ENCODE measurements at regions not wholly inside any gene's neighbourhood (a gene's known extent, or its start where the extent isn't known, plus 50 kb on each side); places are given as distances from the start of the nearest gene placed in this dataset.

DNA sequence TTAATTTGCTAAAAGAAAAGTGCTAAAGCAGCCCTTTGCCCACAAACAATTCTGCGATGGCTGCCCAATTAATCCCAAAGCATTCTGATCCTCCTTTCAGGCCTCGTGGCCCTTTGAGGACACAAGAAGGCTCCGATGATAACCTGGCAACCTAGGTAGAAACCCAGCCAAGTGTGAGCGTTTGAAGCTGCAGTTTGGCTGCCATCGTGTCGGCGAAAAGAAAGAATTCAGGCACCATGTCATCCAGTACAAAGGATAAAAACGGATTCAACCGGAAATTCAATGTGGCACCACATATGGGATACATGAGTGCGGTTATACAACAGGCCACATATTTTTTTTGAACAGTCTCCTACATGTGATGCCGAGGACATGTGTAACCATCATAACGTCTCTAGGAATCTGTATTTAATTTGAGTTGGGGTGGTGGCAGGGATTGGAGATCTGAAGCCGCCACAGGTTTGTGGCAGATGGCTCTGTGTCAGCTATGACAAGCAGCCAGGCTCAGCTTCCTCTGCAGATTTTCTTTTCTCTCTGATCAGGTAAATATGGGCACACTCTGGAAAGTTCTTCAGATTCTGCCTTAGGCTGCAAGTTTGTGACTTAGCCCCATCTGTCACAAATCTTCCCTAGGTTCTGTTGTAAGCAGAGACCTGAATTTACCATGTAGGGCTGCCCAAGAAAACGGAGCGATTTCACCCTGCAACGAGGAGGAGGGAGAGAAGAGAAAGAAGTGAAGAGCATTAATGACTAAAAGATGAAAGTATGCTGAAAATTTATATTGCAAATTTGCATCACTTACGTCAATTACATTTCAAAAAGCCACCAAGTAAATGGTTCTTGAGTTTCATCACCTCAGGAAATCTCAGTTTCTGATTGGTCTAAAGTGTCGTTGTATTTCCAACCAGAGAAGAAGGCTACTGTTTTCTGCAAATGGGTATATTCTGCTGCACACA is 573.2 kb downstream of the ZEB2 start:
- H3K27me3 ChIP-seq (ENCODE audit: control insufficient read depth, insufficient read depth, low read length): no peaks in the 10 kb centered on the region
- H3K4me3 ChIP-seq (ENCODE audit: low read depth, low read length): no peak overlapping the region
- no peaks in the 10 kb centered on the region for H3K9me3 ChIP-seq (ENCODE audit: control insufficient read depth, insufficient read depth, low read length)
- CTCF ChIA-PET: no interaction called here
- DNase-seq (ENCODE audit: low read depth, low spot score): no peak
- no peak overlapping the region for H3K27ac ChIP-seq (ENCODE audit: low read depth, low read length)
- TF ChIP-seq, protein P1, sequence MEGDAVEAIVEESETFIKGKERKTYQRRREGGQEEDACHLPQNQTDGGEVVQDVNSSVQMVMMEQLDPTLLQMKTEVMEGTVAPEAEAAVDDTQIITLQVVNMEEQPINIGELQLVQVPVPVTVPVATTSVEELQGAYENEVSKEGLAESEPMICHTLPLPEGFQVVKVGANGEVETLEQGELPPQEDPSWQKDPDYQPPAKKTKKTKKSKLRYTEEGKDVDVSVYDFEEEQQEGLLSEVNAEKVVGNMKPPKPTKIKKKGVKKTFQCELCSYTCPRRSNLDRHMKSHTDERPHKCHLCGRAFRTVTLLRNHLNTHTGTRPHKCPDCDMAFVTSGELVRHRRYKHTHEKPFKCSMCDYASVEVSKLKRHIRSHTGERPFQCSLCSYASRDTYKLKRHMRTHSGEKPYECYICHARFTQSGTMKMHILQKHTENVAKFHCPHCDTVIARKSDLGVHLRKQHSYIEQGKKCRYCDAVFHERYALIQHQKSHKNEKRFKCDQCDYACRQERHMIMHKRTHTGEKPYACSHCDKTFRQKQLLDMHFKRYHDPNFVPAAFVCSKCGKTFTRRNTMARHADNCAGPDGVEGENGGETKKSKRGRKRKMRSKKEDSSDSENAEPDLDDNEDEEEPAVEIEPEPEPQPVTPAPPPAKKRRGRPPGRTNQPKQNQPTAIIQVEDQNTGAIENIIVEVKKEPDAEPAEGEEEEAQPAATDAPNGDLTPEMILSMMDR (IDR thresholded peaks at IDR 0.05; ENCODE audit: low read depth, low read length): no peak
- POLR2A ChIA-PET: no interaction called here

DNA sequence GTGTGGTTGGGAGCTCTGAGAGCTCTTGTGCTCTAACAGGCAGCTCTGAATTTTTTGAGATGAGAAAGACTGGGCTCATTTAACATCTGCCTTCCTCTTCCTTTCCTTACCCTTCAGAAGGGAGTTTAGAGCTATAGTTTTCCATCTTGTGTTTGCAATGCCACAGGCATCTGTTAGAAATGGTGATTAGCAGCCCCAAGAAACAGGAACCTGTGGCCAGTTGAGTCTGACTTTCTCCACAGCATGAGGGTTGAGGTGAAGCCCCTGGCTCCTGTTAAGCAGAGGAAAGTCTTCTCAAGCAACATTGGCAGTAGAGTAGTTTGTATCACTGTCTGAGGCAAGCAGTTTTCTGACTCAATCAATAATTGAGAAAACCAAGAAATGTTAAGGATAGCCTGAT is 577.4 kb downstream of the ZEB2 start:
- TF ChIP-seq, protein P1 (IDR thresholded peaks at IDR 0.05; ENCODE audit: low read depth, low read length): no peak
- Histone ChIP-seq H3K27ac (ENCODE audit: low read depth, low read length) (no peak overlapping the region), H3K9me3 (ENCODE audit: control insufficient read depth, insufficient read depth, low read length) (no peaks in the 10 kb centered on the region), H3K27me3 (ENCODE audit: control insufficient read depth, insufficient read depth, low read length) (no peaks in the 10 kb centered on the region), H3K4me3 (ENCODE audit: low read depth, low read length) (no peak overlapping the region)
- DNase-seq (ENCODE audit: low read depth, low spot score): no peak
- CTCF ChIA-PET: no interaction called here
- POLR2A ChIA-PET: no interaction called here

DNA sequence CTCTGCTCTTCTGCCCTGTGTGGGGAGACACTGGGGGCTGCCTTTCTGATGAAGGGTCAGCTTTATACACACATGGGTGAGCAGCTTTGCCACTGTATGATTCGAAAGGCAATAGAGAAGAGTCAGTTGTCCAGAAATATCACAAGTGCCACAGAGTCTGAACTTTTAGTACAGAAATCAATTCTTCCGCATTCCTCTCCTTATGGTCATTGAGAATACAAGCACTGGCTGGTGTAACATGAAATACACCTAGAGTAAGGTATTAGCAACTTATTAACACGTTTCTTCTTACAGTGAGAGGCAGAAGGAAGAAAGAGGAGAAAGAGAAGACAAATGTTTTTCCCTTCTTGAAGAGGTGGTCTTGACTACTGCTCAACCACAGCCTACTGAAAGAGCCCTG is 579.2 kb downstream of the ZEB2 start:
- POLR2A ChIA-PET: no interaction called here
- no peak overlapping the region for H3K27ac ChIP-seq (ENCODE audit: low read depth, low read length)
- TF ChIP-seq, protein P1 (IDR thresholded peaks at IDR 0.05; ENCODE audit: low read depth, low read length): no peak
- no peak overlapping the region for H3K4me3 ChIP-seq (ENCODE audit: low read depth, low read length)
- DNase-seq (ENCODE audit: low read depth, low spot score): no peak
- H3K9me3 ChIP-seq (ENCODE audit: control insufficient read depth, insufficient read depth, low read length): no peaks in the 10 kb centered on the region
- CTCF ChIA-PET: no interaction called here
- no peaks in the 10 kb centered on the region for H3K27me3 ChIP-seq (ENCODE audit: control insufficient read depth, insufficient read depth, low read length)

DNA sequence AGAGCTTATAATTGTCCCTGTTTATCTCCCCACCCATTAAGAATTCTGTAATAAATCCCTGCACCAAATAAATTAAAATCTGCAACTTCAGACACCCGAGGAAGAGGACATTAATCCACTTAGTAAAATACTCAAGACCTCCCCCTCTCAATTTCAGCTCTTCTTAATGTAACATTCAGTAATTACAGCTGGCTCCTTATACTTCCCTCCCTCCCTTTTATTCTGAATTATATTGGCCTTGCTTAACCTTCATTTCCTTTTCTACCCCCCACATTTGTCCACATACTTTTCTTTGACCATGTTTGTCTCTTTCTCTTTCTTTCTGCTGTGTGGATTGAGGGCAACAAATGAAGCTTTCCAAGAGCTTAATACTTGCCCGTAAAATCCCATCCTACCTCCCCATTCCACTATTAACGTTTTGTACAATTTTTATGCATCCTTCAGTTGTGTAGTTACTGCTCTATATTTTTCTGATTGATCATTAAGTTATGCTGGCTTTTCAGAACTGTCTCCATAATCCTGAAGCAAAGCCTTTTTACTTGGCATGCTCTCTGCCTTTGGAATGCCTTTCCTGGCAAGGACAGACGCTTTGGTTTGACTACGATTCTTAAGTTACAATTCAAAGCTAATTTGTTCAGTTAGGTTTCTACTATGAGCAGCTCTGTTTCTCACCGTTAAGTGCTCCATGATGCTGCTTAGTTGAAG is 580.1 kb downstream of the ZEB2 start:
- no peaks in the 10 kb centered on the region for H3K27me3 ChIP-seq (ENCODE audit: control insufficient read depth, insufficient read depth, low read length)
- no peak overlapping the region for H3K27ac ChIP-seq (ENCODE audit: low read depth, low read length)
- H3K4me3 ChIP-seq (ENCODE audit: low read depth, low read length): no peak overlapping the region
- TF ChIP-seq, protein P1 (IDR thresholded peaks at IDR 0.05; ENCODE audit: low read depth, low read length): no peak
- ChIA-PET POLR2A (no interaction called here), CTCF (interaction anchor here (1.6 kb wide), 1 partner anchor 427 kb away, joined by 6 read pairs; no protein-coding TSS in a partner anchor)
- no peaks in the 10 kb centered on the region for H3K9me3 ChIP-seq (ENCODE audit: control insufficient read depth, insufficient read depth, low read length)
- DNase-seq (ENCODE audit: low read depth, low spot score): no peak
